Fibroblast of the conjunctiva (primary cell): ENCODE measurements at regions not wholly inside any gene's neighbourhood (a gene's known extent, or its start where the extent isn't known, plus 50 kb on each side); places are given as distances from the start of the nearest gene placed in this dataset.

ENCODE experiments used
- DNase-seq: peaks from one replicate; pipeline ENCODE4 v3.0.0-alpha.2; 2010; ENCODE audit warnings: low read depth

DNA sequence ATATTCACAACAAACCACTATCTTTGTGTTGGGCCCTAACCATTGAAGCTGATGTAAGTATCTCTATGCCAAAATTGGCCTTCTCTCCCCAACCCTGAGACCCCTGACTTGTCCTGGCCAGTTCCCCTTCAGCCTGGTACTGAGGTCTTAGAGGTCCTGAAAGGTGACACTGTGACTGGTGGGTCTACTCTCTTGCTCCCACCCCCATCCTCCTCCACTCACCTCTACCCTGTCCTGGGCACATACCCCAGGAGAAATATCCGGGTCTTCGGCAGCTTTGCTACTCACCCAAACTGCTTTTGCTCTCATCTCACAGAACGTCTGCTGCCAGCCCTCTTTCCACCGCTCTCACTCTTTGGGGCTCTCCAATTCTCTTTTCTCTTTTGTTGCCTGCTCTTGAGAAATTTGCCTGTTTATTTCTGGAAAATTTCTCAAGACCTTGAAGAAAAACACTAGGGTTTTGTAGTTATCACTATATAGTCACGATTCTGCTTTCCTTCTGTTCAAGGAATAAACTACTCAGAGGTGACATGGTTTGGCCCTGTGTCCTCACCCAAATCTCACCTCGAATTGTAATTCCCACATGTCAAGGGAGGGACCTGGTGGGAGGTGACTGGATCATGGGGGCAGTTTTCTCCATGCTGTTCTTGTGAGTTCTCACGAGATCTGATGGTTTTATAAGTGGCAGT lies 133.8 kb upstream of the PKDCC start:
- DNase-seq = no peak

DNA sequence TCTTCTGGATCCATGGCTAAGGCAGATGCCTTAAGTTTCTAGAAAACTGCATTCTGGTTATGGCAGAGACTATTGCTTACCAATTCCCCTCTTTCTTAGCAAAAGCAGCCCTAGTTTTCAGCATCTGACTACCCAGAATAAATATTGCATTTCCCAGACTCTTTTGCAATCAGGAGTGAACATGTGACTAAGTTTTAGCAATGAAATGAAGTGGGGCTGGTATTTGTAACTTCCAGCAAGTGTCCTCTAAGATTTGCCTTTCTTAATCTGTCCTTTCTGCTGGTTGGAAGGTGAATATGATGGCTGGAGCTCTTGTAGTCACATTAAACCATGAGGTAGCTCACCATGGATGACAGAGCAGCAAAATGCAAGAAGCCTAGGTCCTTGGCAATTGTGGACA lies 132.9 kb upstream of the PKDCC start:
- DNase-seq = no peak

DNA sequence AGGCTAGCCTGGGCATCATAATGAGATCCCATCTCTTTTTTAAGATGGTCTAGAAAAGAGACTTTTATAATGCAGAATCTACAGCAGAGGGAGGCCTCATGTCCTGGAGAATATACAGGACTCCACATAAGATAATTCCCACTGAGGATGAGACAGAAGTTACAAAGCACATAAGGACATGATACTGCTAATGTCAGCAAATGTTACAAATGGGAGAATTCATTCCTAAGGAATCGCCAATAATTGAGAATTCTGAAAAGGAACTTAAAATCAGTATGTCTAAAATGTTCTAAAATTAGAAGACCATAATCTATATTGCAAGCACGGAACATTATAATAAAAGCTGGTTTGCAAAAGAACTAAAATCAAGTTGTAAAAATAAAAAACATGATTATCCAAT lies 131.6 kb upstream of the PKDCC start:
- no peak for DNase-seq

DNA sequence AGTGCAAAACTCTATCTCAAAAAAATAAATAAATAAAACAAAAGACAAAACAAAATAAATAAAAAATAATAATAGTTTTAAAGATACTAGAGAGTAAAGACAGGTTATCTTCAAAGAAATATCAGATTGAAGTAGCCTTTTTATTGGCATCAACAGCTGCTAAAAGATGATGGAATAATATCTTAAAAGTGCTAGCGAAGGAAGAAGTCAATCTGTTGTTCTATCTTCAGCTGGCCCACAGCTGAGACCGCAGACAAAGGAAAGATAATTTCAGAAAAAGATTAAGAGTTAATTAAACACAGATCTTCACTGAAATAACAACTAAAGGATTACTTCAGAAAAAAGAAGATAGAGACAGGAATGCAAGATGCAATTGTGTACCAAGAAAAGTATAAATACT lies 130.2 kb upstream of the PKDCC start:
- DNase-seq = no peak

DNA sequence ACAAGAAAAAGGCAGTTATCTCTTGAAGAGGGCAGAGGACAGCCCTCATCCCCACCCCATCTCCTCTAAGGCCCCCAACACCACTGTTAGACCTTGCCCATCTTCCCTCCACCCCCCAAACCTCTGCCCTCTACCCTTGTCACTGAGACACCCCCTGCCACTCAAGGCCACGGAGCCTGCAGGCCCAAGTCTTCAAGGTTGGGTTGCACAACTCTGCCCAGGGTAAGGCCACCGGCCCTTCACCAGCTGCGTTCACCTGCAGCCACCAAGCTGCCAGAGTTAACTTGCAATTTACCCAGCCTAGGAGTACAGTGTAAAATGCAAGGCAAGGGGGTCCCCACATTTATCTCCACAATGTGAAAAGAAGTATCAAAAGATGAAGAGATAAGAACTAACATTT lies 128.7 kb upstream of the PKDCC start:
- no peak for DNase-seq

DNA sequence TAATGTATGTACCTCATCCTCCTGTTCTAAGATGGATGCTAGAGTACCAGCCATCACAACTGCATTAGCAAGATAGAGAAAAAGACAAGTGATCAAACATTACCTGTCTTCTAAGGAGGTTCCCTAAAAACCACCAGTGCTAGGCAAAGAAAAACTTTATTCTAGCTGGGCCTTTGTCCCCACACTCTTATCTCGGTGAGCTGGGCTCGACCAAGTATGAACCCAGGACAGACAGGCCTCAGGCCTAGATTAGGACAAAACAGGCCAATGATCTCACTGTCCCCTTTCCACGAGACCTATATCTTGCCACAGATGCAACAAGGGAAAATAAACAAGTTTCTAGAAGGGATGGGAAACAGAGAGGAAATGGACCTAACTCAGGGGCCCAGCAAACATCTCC lies 127.6 kb upstream of the PKDCC start:
- no peak for DNase-seq

DNA sequence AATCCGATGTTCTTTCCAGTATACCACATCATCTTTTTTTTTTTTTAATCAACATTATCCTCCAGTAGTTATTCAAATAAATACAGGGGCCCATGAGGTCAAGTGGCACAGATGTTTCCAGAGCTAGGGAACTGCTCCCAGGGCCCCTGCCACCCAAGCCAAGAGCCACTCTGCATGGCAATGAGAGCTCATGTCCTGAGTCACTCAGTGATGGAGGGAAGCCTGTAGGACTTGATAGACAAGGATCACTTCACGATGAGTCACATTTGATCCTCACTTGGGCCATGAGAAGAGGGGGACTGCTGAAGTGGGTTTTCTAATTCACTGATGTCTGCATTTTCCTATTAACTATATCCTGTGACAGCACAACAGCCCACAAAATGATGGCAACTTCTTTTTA lies 127.0 kb upstream of the PKDCC start:
- no peak for DNase-seq

DNA sequence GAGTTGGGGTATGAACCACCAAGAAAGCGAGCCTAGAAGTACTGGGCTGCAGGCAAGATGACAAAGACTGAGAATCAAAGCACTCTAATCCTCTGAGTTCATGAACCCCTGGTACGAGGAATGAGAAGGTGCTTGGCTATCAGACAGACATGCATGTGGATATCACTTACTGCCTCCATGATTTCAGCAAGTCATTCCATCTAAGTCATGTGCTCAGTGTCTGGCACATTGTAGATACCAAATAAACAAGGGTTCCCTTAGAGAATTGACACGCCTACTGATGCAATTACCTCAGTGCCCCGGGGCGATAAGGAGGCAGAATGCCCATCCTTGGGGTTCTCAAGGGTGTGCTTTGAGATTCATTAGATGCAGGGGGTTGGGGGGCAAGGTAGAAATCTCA lies 125.6 kb upstream of the PKDCC start:
- DNase-seq = peak; percentile 50

DNA sequence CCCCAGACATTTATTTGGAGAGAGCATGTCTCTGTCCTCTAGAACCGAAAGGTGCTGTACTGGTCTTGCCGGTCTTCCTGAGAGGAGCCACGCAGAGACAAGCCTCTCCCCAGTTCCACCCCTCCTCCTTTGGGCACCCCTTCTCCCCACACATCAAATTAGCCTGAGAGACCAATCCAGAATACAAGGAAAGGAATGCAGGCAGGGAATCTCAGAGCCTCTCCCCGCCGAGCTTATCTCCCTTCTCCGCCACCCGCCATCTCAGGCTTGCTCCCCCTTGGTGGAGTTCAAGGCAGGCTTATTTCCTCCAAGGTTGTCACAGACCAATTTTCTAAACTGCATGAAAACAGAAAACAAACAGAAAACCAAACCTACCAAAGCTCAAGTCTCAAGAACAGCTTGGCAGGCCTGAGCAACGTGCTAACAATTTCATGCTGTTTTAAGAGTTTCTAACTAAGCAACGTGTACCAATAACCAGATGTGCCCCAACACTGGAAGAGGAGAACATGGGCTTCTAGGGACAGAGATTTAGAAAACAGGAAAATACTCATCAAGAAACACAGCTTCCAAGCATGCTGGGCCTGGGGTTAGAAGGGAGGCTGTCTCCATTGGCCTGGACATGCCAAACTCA lies 124.5 kb upstream of the PKDCC start:
- no peak for DNase-seq

DNA sequence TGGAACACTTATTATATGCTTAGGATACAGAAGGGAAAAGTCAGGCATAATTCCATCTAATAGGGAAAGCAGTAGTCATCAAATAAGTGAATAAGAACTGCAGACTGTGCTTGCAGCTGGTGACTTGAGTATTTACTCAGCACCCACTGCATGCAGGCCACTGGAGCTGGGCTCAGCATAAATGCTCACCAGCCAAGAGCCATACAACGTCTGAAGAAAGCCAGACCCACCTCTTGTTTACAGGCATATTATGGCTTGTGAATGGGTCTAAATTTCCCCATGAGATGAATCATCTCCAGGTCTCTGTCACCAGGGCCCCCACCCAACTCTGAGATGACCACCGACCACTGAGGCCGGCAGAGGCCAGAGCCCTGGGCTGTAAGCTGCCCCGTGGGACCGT lies 123.8 kb upstream of the PKDCC start:
- no peak for DNase-seq

DNA sequence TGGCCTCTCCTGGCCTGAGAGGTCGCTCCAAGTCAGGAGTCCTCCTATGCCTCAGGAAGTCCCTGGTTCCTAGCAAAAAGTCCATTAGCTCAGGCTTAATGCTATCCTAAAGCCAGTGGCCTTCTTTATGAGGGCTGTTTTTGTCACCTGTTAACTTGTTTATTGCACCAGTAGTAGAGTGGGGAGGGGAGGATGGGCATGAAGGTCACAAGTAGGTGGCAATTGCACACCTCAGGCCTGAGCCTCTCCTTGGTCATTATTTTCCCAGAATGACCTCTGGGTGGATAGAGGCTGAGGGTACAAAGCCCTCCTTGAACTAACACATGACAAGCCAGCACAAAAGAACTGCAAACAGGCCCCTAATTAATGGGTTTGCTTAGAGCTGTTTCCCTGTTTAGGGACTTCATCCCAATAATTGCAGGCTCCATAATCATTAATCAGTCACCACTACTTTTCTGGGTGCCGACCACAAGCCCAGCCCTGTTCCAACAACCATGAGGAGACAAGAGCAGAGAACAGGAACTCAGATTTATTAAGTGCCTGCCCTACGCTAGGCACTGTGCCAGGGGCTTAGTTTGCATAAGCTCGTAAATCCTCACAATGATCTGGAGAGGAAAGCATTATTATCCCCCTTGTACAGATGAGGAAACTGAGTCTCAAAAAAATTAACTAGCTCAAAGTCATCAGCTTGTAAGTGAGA lies 123.0 kb upstream of the PKDCC start:
- DNase-seq = no peak

DNA sequence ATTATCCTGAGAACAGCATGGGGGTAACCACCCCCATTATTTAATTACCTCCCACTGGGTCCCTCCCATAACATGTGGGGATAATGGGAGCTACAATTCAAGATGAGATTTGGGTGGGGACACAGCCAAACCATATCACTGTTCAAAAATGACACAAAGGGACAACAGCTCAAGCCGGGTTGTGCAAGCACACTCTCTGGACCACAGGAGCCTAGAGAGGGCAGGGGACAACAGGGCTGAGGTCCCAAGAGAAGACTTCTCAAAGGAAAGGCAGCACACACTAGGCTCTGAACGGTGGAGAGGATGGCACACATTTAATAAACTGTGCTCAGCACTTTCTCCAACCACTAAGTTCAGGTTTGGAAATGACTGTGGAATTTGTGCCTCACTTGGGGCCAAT lies 122.1 kb upstream of the PKDCC start:
- no peak for DNase-seq

DNA sequence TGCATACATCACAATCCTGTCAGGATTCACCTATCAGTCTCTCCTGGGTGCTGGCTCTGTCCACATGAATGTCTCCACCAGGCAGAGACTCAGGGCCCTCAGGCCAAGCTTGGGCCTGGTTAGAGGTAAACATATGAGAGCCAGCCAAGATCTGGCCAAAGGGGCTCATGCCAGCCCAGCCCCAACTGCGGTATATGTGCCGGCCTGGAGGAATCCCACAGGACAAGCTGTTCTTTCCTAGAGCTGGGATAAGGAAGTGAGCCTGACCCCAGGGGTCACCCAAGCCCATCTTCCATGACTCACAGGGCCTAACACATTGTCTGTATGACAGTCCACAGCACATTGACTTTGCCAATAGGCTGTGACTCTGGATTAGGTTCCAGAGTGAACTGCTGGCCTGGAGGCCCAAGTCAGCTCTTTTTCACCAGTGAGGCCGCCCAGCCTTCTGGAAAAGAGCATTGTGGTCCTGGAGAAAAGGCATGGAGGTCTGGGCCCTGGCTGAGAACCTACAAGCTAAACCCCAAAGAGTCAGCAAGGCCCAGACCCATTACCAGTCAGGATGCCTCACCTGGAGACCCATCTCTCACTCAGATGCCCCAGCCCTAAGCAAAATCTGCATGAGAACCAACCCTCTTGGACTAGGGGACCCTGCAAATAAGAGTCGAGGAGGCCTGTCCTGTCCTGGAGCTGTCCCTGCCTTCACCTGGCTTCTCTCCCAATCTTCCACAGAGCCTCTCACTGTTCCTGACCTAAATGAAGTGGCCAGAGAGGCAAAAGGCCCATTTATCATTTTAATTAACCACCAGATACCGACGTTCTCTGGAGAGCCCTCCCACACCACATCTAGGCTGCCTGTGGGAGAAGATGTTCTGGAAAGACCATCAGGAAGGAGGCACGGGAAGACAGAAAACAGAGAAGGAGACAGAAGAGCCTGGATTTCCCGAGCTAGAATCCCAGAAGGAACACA lies 120.9 kb upstream of the PKDCC start:
- no peak for DNase-seq

DNA sequence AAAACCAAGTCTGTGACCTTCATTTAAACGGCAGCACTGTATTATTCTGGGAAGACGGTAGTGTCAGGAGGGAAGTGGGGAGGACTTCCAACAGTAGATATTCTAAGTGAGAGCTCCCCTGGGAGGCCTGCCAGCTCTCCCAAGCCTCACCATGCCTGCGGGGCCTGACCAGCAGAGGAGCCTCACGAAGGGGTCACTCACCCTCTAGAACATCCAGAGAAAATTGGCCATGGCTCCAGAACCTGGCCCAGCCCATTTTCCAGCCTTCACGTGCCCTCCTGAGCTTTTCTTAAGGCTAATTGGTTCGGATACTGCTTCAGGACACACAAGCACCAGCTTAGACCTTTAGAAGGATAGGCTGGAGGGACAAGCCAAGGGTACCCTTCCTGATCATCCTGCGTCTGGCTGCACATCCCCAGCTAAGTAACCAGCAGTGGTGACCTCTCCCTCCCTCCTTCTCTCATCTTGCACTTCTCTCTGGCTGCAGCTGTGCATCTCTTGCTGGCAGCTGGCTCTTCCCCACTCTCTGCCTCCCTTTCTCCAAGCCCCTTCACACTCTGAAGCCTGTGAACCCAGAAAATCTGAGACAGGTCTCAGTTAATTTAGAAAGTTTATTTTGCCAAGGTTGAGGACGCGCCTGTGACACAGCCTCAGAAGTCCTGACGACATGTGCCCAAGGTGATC lies 120.1 kb upstream of the PKDCC start:
- no peak for DNase-seq

DNA sequence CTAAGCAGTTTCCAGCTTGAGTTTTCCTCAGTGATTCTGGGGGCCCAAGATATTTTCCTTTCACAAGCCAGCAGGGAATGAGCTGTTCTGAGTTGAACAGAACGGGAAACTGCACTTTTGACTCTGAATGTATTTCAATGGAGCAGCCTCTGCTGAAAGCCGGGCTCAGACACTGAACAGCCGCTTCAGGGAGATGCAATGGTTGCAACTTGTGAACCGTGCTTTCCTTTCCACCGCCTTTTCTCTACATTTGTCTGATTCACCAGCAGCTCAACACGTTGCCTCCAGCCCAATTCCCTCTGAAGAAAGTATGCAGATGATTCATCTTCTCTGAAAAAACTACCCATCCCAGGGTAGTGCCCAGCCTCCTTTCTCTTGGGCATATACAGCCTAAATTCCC lies 119.3 kb upstream of the PKDCC start:
- peak; percentile 61 for DNase-seq

DNA sequence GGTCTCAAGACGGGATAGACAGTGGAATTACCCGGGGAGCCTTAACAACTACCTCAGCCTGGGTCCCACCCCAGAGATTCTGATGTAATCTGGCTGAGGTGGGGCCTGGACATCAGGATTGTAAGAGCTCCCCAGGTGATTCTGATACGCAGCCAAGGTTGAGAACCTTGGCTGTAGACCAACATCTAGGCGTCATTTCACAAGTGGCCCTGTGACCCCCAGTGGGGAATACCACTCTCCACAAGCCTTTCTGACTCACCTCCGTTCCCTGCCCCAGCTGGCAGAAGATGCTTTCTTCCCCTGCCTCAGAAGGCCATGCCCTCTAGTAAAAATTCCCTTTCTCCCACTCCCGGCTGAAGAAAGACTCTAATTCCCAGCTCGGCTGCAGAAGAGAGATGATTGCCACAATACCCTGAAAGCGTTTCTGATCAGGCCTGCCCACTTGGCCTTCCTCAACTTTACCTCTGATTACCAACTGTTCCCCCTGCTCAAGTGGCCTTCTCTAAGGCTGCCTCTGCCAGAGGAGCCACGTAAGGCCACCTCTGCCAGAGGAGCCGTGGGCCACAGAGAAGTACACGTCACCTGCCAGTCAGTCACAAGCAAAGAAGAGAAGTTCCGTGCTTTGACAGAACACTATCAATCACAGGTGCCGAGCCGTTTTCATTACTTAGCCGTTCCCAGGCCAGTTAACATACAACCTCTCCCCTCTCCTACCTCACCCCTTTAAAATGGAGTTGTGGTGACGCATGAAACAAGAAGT lies 116.8 kb upstream of the PKDCC start:
- DNase-seq = peak; percentile 44

DNA sequence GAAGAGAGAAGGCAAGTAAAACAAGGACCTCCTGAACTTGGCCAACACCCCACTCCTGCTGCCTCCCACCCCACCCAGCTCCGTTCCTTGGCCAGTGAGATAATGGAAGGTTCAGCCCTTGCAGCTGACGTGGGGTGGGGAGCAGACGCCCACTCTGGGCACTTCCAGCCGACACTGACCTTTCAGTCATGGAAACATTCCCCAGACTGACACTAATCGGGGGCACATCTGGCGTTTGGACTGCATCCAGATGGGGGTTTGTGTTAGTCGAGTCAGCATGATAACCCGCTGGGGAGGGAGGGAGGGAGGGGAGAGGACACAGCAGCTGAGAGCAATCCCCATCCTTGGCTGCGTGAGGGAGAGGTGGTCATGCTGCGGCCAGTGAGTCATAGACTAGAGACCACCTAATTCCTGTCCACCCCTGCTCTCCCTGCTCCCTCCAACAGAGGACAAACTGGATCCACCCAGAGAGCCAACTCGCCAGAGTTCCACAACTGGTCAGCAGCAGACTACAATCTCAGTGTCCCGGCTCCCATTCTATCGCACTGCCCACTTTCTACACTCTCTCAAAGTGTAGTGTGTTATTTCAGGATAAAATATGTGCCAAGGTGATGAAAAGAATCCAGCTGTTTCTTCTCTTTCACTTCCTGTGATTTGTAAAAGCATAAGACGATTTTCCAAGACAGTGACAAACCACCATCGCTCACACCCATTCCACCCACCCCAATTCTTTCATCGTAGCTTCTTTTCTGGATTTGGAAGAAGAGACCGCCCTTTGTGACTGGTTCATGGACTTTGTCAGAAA lies 115.4 kb upstream of the PKDCC start:
- peak; percentile 94 for DNase-seq

DNA sequence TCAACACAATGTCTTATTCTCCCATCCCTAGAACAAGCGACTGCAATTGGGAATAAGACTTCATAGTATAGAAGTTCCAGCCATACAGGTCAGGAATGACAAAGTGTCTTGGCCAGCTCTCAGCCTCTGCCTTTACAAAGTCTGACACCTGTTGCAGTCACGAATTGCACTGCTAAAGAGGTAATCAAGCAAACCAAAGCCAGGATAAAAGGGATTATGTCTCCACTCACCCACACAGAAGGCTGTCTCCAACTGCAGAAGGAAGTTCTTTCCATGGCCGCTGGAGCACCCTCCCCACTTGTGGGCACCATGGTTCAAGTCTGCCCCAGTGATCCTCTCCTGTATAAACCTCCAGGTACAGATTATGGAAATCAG lies 114.8 kb upstream of the PKDCC start:
- no peak for DNase-seq

DNA sequence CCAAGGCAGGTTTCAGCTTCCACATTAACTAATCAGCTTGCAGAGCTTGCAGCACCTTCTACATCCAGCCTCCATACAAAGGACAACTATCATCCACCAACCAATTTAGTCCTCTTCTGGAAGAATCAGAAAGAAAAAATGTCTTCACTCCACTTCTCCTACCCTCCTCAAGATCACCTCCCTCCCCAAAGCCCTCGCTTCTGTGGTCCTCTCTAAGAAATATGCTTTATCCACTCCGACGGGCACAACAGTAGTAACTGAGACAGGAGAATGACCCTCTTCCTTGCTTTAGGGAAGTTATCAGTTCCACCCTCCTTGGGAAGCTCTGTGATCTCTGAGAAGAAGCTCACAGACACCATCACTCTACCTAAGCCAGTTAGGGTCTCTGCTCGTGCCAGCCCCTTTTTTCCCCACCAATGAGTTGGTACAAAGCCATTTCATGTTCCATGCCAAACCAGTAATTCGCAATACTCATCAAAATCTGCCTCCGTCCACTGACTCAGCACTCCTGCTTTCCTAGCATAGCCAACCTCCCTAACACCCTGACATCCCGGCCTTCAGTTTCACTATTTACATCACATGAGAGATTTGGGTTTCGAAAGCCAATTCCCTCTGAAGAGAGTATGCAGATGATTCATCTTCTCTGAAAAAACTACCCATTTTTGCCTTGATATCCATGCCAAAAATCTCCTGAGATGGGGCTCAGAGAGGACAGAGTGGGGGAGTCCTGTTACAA lies 114.1 kb upstream of the PKDCC start:
- peak; percentile 92 for DNase-seq
